Upper lobe of right lung (tissue), 1 donor: ENCODE measurements at regions not wholly inside any gene's neighbourhood (a gene's known extent, or its start where the extent isn't known, plus 50 kb on each side); places are given as distances from the start of the nearest gene placed in this dataset.

Experiments
- ATAC-seq: fragments of 200-7000 bp; cut with Tn5 transposase; one replicate; pipeline ENCODE4 v1.9.1; 2020; ENCODE audit warnings: mild to moderate bottlenecking, moderate library complexity
- DNase-seq: peaks from one replicate; pipeline ENCODE4 v3.0.0-alpha.2; 2020
- H3K27ac ChIP-seq: fragments of 200-600 bp; one replicate; pipeline ENCODE4 v1.8.0; 2022
- H3K27me3 ChIP-seq: fragments of 200-600 bp; one replicate; pipeline ENCODE4 v1.8.0; 2022; ENCODE audit warnings: mild to moderate bottlenecking
- H3K36me3 ChIP-seq: fragments of 200-600 bp; one replicate; pipeline ENCODE4 v1.8.0; 2022
- H3K4me1 ChIP-seq: fragments of 200-600 bp; one replicate; pipeline ENCODE4 v1.8.0; 2022
- H3K4me3 ChIP-seq: fragments of 200-600 bp; one replicate; pipeline ENCODE4 v1.8.0; 2022; ENCODE audit warnings: mild to moderate bottlenecking
- H3K9me3 ChIP-seq: fragments of 200-600 bp; one replicate; pipeline ENCODE4 v1.8.0; 2022
- intact Hi-C: fragments of 100-400 bp; cut with DNase I; formaldehyde crosslinking; loops from one replicate; pipeline ENCODE4 v1.11.0; 2022
- TF ChIP-seq, protein P1 (sequence below): fragments of 200-600 bp; IDR thresholded peaks from one replicate; pipeline ENCODE4 v1.8.0; 2022; ENCODE audit warnings: antibody characterized with exemption
- donor health status: DM: no; HTN: yes; CAD: no; lungs with severe emphysema.

DNA sequence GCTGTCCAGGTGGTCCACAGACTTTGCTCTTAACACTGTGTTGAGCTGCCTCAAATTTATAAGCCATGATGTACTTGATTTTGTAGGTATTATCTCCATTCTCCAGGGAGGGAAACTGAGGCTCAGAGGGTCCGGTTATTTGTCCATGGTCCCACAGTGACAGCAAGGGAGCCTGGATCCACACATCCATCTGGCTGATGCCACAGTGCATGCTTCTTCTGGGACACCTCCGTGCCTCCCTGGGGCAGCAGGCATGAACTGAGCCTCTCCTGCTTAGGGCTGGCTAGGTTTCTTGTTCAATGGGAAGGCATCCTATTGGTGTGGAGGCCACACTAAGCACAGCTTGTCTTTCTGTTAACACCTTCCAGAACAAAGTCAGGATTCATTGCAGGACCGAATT lies 317.3 kb downstream of the AJAP1 start:
- H3K4me1 ChIP-seq: no peaks in the 10 kb centered on the region
- no peaks in the 10 kb centered on the region for H3K36me3 ChIP-seq
- TF ChIP-seq, protein P1, sequence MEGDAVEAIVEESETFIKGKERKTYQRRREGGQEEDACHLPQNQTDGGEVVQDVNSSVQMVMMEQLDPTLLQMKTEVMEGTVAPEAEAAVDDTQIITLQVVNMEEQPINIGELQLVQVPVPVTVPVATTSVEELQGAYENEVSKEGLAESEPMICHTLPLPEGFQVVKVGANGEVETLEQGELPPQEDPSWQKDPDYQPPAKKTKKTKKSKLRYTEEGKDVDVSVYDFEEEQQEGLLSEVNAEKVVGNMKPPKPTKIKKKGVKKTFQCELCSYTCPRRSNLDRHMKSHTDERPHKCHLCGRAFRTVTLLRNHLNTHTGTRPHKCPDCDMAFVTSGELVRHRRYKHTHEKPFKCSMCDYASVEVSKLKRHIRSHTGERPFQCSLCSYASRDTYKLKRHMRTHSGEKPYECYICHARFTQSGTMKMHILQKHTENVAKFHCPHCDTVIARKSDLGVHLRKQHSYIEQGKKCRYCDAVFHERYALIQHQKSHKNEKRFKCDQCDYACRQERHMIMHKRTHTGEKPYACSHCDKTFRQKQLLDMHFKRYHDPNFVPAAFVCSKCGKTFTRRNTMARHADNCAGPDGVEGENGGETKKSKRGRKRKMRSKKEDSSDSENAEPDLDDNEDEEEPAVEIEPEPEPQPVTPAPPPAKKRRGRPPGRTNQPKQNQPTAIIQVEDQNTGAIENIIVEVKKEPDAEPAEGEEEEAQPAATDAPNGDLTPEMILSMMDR: no peak
- ATAC-seq (no peak), DNase-seq (no peak)
- no peaks in the 10 kb centered on the region for H3K27me3 ChIP-seq
- H3K4me3 ChIP-seq: no peak overlapping the region
- intact Hi-C loops: no loop called here
- no peaks in the 10 kb centered on the region for H3K9me3 ChIP-seq
- no peak overlapping the region for H3K27ac ChIP-seq

DNA sequence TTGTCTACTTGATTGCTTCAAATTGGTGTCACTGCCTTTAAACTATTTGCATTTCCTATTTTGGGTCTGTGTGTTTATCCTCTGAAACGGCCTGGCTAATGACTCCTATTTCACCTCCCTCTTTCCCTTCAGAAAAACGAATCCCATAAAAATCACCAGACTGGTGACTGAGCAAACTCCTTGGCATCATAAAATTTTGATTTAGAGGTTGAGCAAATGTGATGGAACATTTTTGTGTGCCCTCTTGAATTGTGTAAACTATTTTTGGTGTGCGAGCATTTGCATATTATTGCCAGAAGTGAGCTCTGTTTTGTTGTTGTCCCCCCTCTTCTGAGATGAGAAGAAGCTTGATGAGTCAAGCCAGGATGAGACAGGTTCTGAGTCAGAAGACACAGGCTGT lies 316.1 kb downstream of the AJAP1 start:
- ATAC-seq (no peak), DNase-seq (no peak)
- intact Hi-C loops: no loop called here
- Histone ChIP-seq H3K27ac (no peak overlapping the region), H3K4me1 (no peaks in the 10 kb centered on the region), H3K27me3 (no peaks in the 10 kb centered on the region), H3K4me3 (no peak overlapping the region), H3K36me3 (no peaks in the 10 kb centered on the region), H3K9me3 (no peaks in the 10 kb centered on the region)
- TF ChIP-seq, protein P1: no peak

DNA sequence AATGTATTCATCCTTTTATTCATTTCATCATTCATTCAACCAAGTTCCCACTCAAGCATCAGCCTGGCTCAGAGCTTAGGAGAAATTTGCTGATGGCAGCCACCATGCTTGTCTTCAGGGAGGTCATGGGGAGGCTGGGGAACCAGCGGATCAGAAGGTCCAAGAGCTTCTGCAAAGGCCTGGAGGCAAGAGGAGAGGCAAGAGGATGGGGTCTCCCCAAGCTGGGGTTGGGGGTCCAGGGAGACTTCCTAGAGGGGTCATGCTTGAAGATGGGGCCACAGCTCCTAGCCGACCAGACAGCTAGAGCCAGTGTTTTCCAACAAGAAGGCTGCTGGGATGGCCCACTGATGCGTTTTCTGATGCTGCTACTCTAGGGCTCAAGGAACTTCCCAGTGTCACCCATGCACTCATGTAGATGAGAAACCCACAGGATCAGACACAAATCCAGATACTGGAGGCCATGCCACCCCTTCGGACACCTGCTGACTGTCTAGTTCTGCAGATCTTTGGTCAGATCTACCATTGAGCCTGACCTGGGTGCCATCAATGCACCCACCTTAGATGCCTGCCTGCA lies 315.2 kb downstream of the AJAP1 start:
- no peaks in the 10 kb centered on the region for H3K9me3 ChIP-seq
- ATAC-seq: no peak
- no peak overlapping the region for H3K27ac ChIP-seq
- no peaks in the 10 kb centered on the region for H3K36me3 ChIP-seq
- TF ChIP-seq, protein P1: no peak
- intact Hi-C loops: no loop called here
- no peaks in the 10 kb centered on the region for H3K27me3 ChIP-seq
- peak; percentile 41 for DNase-seq
- H3K4me1 ChIP-seq: no peaks in the 10 kb centered on the region
- H3K4me3 ChIP-seq: no peak overlapping the region

DNA sequence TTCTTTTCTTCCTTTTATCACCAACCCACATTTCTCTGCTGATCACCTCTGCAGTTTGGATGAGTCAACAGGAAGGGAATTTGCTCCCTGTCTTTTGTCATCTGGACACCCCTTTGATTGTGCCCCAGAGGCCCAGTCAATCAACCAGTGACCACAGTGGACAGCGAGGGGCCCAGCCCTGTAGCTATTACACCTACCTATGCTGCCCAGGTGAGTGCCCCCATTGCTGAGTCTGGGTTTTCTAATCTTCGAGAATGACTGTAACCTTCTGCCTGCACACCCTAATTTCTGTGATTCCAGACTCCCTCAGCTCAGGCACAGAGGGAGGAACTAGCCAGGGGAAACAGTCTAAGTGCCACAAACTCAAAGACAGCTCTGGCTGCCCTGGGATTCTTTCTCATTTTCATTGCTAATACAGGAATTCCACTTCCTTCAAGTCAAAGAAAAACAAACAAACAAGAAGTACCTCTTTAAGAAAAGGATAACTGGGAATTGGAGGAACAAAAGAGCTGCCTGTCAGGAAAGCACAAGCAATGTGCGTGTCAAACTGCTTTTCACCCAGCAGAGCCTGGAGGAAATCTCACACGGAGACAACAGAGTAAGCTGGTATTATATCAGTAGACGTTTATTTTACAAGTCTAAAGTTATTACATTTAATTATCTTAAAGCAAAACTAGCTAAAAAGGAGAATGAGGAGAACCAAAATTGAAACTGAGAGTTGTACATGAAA lies 311.1 kb downstream of the AJAP1 start:
- ATAC-seq (no peak), DNase-seq (peak; percentile 12)
- Histone ChIP-seq H3K27me3 (no peaks in the 10 kb centered on the region), H3K4me3 (no peak overlapping the region), H3K9me3 (no peaks in the 10 kb centered on the region), H3K4me1 (no peaks in the 10 kb centered on the region), H3K36me3 (no peaks in the 10 kb centered on the region), H3K27ac (no peak overlapping the region)
- intact Hi-C loops: no loop called here
- TF ChIP-seq, protein P1: no peak

DNA sequence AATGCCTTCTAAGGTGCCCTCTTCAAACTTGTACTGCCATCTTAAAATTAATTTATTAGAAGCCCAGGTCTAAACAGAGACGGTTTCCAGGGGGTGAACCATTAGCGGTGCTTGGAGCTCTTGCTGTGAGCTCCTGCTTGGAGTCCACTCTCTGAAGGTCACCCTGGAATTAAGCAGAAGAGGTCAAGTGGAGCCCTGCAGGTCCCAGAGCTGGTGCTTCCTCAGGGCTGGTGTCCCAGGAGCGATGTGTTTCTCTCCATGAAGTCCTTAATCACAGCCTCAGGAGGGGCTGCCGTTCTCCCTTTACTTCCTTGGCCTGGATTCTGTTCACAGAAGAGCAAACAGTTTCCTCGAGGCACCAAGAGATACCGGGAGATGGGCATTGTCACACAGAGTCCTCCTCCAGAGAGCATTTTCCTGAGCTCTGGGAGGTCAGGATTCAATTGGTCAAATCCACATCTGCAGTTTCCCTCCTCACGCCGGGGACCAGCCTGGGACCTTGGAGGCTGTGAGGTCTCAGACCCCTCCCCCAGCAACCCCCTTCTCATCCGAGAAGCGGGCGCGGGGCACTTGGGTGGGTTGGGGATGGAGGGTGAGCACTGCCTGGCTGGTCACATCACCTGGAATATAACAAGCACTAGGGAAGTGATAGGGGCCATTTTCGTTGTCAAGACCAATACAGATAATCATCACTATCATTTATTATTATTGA lies 310.4 kb downstream of the AJAP1 start:
- no peaks in the 10 kb centered on the region for H3K9me3 ChIP-seq
- intact Hi-C loops: no loop called here
- TF ChIP-seq, protein P1: no peak

More for the DNA sequence above, 310.4 kb downstream of the AJAP1 start:
- H3K4me3 ChIP-seq: no peak overlapping the region
- H3K27me3 ChIP-seq: no peaks in the 10 kb centered on the region
- H3K4me1 ChIP-seq: no peaks in the 10 kb centered on the region
- no peak overlapping the region for H3K27ac ChIP-seq
- no peaks in the 10 kb centered on the region for H3K36me3 ChIP-seq
- ATAC-seq (no peak), DNase-seq (peak; percentile 23)
